A204.1 (cell line): ENCODE measurements at regions not wholly inside any gene's neighbourhood (a gene's known extent, or its start where the extent isn't known, plus 50 kb on each side); places are given as distances from the start of the nearest gene placed in this dataset.
"Not testable (repeated sequence)": the region's sequence is repeated elsewhere in the genome, so short reads cannot be mapped to it uniquely, and the experiment has no call there.

Source experiments
- FAIRE-seq: peaks from 2 replicates; lab custom pipeline; 2012; peaks lifted over from hg19 to GRCh38; lab: Jason Lieb, UNC

GRCh38 chr12:128109636-128110035 is 157.3 kb upstream of the TMEM132C start:
- no peak for FAIRE-seq

- FAIRE-seq = no peak
Measured at GRCh38 chr12:128111333-128111732, 155.6 kb upstream of the TMEM132C start.

GRCh38 chr12:128111951-128112350 is 155.0 kb upstream of the TMEM132C start:
- FAIRE-seq = no peak

GRCh38 chr12:128113250-128113649 is 153.7 kb upstream of the TMEM132C start:
- not testable (repeated sequence) for FAIRE-seq

- no peak for FAIRE-seq
Measured at GRCh38 chr12:128114485-128114884, 152.5 kb upstream of the TMEM132C start.

- no peak for FAIRE-seq
Measured at GRCh38 chr12:128116537-128116936, 150.4 kb upstream of the TMEM132C start.

GRCh38 chr12:128120035-128120434 is 146.9 kb upstream of the TMEM132C start:
- no peak for FAIRE-seq

GRCh38 chr12:128121424-128121823 is 145.5 kb upstream of the TMEM132C start:
- FAIRE-seq = no peak

- FAIRE-seq = no peak
Measured at GRCh38 chr12:128123096-128123495, 143.9 kb upstream of the TMEM132C start.

GRCh38 chr12:128131955-128132354 is 135.0 kb upstream of the TMEM132C start:
- FAIRE-seq = no peak

- FAIRE-seq = no peak
Measured at GRCh38 chr12:128133321-128134073, 133.5 kb upstream of the TMEM132C start.

GRCh38 chr12:128137140-128137539 is 129.8 kb upstream of the TMEM132C start:
- FAIRE-seq = no peak

GRCh38 chr12:128138125-128138524 is 128.8 kb upstream of the TMEM132C start:
- FAIRE-seq = no peak

- no peak for FAIRE-seq
Measured at GRCh38 chr12:128140551-128140950, 126.4 kb upstream of the TMEM132C start.

- FAIRE-seq = no peak
Measured at GRCh38 chr12:128150961-128151360, 116.0 kb upstream of the TMEM132C start.

- FAIRE-seq = no peak
Measured at GRCh38 chr12:128155571-128155970, 111.4 kb upstream of the TMEM132C start.

GRCh38 chr12:128163086-128163485 is 103.9 kb upstream of the TMEM132C start:
- FAIRE-seq = no peak

- FAIRE-seq = no peak
Measured at GRCh38 chr12:128164533-128164932, 102.4 kb upstream of the TMEM132C start.

- no peak for FAIRE-seq
Measured at GRCh38 chr12:128165387-128165786, 101.6 kb upstream of the TMEM132C start.

GRCh38 chr12:128168273-128168672 is 98.7 kb upstream of the TMEM132C start:
- FAIRE-seq = no peak

GRCh38 chr12:128170181-128170580 is 96.8 kb upstream of the TMEM132C start:
- FAIRE-seq = no peak

GRCh38 chr12:128178565-128178964 is 88.4 kb upstream of the TMEM132C start:
- no peak for FAIRE-seq

- FAIRE-seq = no peak
Measured at GRCh38 chr12:128178966-128179365, 88.0 kb upstream of the TMEM132C start.

GRCh38 chr12:128180166-128180565 is 86.8 kb upstream of the TMEM132C start:
- no peak for FAIRE-seq
